Stimulated activated CD4-positive, alpha-beta T cell treated with anti-CD3 and anti-CD28 coated beads, Interleukin-15, amount 100 ng/mL, for 24 hours (primary cell): ENCODE measurements at regions not wholly inside any gene's neighbourhood (a gene's known extent, or its start where the extent isn't known, plus 50 kb on each side); places are given as distances from the start of the nearest gene placed in this dataset.
"Not testable (repeated sequence)": the region's sequence is repeated elsewhere in the genome, so short reads cannot be mapped to it uniquely, and the experiment has no call there.

Experiments used
- DNase-seq: peaks from one replicate; pipeline ENCODE4 v3.0.0-alpha.2; 2020

DNA sequence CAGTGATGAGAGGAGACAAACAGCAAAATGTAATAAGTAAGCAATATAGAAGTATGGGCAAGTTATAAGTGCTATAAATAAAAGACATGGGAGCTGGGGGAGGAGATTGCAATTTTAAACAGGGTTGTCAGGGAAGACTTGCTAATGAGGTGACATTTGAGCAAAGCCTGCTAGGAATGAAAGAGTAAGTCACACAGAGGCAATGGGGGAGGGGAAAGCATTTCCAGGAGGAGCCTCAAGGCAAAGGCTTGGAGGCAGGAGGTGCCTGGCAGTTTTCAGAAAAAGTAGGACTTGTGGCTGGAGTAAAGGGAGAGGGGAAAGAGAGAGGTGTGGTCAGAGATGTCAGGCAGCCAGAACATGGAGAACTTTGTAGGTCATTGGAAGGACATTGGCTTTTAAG is 124.4 kb upstream of the NMUR2 start:
- DNase-seq: no peak

GRCh38 chr5:152532714-152533113 is 127.6 kb upstream of the NMUR2 start:
- no peak for DNase-seq

DNA sequence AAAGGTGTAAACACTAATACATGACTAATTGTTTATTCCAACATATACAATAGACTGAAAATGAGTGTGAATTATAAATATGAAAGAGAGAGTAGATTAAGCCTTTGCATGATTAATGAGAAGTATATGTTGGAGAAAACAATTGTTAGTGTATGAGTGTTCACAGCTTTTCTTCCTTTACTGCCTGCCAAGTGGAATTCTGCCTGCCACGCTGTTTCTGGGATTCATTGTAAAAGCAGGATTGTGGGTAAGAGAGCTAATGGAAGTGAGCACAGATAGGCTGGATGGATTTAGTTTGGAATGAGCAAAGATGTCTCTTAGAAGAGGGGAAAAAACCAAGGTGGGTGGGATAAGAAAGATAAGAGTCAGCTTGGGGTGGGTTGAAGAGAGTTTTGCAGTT is 129.6 kb upstream of the NMUR2 start:
- no peak for DNase-seq

GRCh38 chr5:152542741-152543140 is 137.7 kb upstream of the NMUR2 start:
- no peak for DNase-seq

GRCh38 chr5:152546493-152546892 is 141.4 kb upstream of the NMUR2 start:
- DNase-seq: no peak

DNA sequence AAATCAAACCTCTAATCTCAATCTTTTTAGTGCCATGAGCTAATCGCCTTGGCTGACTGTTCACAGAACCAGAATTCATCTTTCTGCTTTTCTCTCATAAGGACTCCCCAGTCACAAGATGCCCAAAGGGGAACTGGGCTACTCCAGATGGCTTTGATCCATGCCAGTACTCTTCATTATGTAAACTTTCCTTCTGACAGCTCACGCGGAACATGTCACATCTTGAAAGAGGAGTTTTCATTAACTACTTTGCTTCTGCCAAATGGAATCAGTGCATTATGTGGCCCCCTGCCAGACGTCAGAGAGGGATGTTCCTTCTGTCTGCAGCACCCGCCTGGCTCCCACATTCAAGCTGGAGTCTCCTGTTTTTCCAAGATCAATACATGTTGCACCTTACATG is 142.1 kb upstream of the NMUR2 start:
- no peak for DNase-seq

DNA sequence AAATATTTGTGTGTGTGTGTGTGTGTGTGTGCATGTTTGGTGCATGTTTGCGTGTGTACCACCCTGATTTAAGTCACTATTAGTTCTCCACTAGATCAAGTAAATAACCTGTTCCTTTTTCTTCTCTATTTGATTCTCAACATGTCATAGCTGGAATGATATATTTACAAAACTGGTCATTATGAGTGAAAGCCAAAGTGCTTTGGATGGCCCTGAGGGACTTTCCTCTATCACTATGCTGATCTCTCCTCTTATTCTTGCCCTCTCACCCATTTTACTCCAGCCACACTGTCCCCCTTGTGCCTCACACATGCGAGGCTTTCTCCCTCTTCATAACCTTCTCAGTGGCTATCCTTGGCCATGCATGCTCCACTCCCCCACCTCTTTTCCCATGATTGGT is 144.6 kb upstream of the NMUR2 start:
- DNase-seq: no peak

- DNase-seq: no peak
These were observed 146.0 kb upstream of the NMUR2 start for GRCh38 chr5:152551061-152551460.

DNA sequence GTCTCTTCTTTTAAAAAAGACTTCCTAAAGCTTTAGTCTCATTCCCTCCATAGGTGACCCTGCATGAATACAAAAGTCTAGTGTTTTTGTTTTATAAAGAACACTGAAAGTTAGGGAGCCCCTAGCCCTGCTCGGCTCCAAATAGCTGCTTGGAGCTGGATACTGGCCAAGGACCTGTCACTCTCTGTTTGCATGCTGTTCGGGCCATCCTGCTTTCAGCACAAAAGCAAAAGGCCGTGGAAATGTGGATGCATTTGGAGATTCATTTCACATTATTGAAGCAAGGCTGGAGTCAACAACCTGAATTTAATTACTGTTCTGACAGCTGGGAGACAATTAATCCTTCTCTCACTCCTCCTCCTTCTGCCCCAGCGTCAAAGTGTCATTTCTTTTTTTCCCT is 151.7 kb upstream of the NMUR2 start:
- DNase-seq: no peak

DNA sequence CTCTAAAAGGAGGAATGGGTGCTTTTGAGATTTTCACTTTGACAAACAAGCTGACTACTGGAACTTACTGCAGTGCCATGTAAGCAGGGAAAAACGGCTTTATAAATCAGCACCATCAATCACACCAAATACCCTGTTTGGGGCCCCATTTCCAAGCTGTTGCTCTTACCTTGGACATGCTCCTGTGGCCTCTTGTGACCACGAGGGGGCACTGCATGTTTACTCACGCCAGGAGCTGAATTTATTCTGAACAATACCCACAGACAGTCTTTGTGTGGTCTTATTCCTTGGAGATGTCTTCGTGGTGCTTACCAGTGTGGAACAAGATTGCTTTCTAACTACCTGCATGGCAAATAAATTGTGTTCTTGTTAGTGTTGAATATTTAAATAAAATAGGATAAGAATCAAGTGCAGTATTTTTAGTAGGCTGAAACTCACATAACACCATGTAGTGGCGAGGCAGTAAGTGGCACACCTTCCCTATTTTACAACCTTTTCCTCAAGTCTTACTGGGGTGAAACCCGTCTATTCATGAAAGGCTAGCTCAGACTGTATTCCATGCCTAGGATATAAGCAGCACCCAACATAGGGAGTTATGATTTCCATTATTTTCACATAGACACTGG is 155.5 kb upstream of the NMUR2 start:
- DNase-seq: peak; percentile 56

DNA sequence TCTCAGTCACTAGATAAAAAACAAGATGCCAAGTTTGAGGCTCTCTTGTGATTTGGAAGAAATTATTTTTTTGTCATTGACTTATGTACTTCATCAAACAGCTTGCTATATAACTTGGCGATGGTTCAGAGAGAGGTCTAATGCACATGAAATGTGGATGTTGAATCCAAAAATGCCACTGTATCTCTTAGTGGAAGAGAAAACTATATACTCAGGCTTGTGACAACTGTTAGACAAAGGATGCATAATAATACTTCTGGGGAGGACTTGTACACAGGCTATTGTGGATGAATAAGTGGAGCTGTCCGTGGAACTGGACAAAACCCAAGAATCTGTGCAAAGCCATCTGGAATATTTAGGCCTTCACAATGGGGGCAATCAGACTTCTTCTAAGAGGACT is 162.9 kb upstream of the NMUR2 start:
- no peak for DNase-seq

- no peak for DNase-seq
These were observed 167.7 kb upstream of the NMUR2 start for GRCh38 chr5:152572812-152573211.

DNA sequence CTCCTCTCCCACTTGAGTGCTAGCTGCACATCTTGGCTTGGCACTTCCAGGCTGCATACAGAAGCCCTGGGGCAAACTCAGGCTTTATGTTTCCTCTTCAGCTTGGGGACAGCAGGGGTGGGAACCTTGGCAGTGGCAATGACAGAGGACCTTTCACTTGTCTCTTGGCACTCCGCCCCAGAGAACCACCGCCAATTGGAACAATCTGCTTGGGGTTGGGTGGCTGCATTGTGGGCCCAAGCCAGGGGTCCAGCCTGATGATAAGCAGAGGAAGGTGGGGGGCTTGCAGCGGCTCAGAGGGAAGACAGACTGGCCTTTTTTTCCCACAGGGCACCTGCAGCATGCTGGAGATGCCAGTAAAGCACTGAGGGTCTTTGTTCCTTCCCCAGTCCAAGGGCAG is 179.0 kb upstream of the NMUR2 start:
- DNase-seq: no peak

DNA sequence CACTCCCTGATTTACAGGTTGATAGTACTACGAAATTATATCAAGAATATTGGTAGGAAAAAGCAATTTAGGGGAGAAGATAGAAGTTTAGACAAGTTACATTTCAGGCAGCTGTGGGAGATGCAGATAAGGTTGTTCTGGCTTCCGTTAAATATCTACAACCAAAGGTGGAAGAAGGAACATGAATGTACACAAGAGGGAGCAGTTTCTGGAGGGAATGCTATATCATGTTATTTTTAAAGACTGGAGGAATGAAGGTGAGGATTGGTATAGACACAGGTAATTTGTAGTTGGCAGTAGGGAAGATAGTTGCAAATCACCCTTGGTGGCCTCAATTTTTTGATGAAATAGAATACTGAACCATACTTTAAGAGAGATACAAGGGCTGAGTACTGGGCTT is 187.3 kb upstream of the NMUR2 start:
- DNase-seq: no peak

DNA sequence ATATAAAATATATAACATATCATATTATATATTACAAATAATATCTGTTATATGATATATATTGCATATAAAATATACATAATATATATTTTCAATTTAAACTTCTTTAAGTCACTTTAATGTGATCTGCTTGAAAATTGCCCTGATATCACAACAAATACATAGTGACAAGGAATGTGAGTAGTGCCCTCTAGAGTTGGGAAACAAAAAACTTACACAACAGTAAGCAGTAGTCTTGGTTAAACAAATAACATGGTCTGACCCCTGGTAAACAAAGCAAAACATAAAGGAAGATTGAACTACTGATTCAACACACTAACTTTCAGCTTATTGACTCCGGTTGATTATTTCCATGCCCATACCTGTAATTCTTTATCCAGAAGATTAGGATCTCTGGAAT is 188.3 kb upstream of the NMUR2 start:
- DNase-seq: no peak

DNA sequence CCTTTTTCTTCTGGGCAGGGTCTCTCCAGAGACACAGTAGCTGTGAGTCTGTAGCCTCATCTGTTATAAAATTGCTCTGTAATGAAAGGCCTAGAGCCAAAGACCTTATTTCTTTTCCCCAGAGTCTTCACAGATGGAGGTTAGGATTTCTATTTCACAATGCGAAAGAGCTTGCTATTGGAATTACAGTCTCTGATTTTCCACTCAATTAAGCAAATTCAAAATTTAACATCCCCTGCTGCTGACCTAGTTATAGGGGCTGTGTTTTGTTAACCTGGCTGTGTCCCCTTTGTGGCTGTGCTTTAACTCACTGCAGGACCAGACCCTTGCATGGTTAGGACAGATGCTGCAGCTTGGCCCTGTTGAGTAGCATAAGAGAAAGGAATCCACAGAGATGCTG is 190.3 kb upstream of the NMUR2 start:
- no peak for DNase-seq

GRCh38 chr5:152599096-152599495 is 194.0 kb upstream of the NMUR2 start:
- DNase-seq: no peak

GRCh38 chr5:152601806-152602732 is 197.0 kb upstream of the NMUR2 start:
- DNase-seq: no peak

DNA sequence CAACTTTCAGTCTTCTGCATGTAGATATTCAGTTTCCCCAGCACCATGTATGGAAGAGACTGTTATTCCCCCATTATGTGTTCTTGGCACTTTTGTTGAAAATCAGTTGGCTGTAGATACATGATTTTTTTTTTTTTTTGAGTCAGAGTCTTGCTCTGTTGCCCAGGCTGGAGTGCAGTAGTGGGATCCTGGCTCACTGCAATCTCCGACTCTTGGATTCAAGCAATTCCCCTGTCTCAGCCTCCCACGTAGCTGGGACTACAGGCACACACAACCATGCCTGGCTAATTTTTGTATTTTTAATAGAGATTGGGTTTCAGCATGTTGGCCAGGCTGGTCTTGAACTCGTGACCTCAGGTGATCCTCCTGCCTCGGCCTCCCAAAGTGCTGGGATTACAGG is 201.0 kb upstream of the NMUR2 start:
- not testable (repeated sequence) for DNase-seq

DNA sequence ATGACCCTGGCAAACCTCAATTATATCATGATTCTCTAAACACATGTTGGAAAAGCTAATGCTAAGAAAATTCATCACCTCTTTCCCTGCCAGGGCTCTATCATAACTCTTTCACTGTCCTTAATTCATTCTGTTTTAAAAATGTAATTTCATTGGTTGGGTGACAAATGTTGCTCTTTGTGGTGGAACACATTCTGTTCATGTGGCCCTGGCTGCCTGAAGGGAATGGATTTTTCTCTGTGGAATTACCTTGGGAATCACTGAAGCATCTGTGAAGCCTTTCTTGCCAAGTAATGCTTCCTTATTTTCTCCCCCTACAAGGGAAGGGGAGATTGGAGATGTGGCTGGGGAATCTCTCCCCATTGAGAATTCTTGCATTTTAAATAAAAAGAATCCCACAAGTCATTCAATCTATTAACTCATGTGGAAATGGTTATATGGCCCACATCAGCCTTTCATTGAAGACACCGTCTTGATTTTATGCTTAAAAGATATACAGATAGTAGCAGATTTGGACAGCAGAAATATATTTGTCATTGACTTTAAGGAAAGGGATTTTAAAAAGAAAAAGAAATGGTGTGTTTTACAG is 201.8 kb upstream of the NMUR2 start:
- DNase-seq: no peak

- no peak for DNase-seq
These were observed 202.5 kb upstream of the NMUR2 start for GRCh38 chr5:152607401-152608160.

- DNase-seq: no peak
These were observed 203.4 kb upstream of the NMUR2 start for GRCh38 chr5:152608458-152608857.

DNA sequence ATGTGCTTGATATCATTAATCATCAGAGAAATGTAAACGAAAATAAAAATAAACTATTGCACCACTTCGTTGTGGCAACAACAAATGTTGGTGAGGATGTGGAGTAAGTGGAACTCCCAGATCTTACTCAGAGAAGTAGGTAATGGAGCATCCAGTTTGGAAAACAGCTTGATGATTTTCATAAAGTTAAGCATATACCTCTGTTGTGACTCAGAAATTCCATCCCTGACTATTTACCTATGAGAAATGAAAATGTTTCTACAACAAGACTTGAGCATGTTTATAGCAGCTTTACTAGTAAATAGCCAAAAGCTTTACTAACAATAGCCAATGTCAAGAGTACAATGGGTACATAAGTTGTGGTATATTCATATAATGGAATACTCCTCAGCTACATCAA is 214.7 kb upstream of the NMUR2 start:
- no peak for DNase-seq
